PC-9 (cell line): ENCODE measurements at regions not wholly inside any gene's neighbourhood (a gene's known extent, or its start where the extent isn't known, plus 50 kb on each side); places are given as distances from the start of the nearest gene placed in this dataset.

ENCODE experiments used
- BruUV-seq: library from RNA; stranded (reverse); fragments of 400-500 nt; replicated peaks from 2 replicates; lab custom pipeline; 2021; lab: Mats Ljungman, UMichigan
- CTCF ChIA-PET: fragments of 300-600 bp; sonication (Branson Sonifier 250); formaldehyde crosslinking; loops from one replicate; lab custom pipeline; 2022; ENCODE audit warnings: antibody characterized with exemption; lab: Charles Lee
- POLR2A ChIA-PET: fragments of 300-600 bp; sonication (Branson Sonifier 250); formaldehyde crosslinking; loops from one replicate; lab custom pipeline; 2022; ENCODE audit warnings: antibody characterized with exemption; ENCODE audit not compliant: unreplicated experiment; lab: Charles Lee
- DNase-seq, 2 experiments: peaks; one replicate each; pipeline versions ENCODE4 v3.0.0 to v3.0.0-alpha.2; 2015 to 2022; ENCODE audit warnings: mixed read lengths in 1 of 2
- H2AFZ ChIP-seq: fragments of 200-600 bp; sonication (generic); 2 replicates; pipeline ENCODE4 v1.8.1; 2017; ENCODE audit warnings: antibody characterized with exemption
- H3F3A ChIP-seq: fragments of 200-600 bp; sonication (generic); 2 replicates; pipeline ENCODE4 v1.8.1; 2017; ENCODE audit warnings: antibody characterized with exemption, mild to moderate bottlenecking, low read depth; ENCODE audit not compliant: insufficient read depth
- H3K27ac ChIP-seq: fragments of 200-600 bp; sonication (generic); 2 replicates; pipeline ENCODE4 v1.6.1; 2016; ENCODE audit warnings: mixed run types
- H3K27me3 ChIP-seq: fragments of 200-600 bp; sonication (generic); 2 replicates; pipeline ENCODE4 v1.6.1; 2016; ENCODE audit warnings: low read depth, mixed run types; ENCODE audit not compliant: insufficient read depth
- H3K36me3 ChIP-seq: fragments of 200-600 bp; sonication (generic); 2 replicates; pipeline ENCODE4 v1.6.1; 2016; ENCODE audit warnings: low read depth, mixed run types
- H3K4me1 ChIP-seq: fragments of 200-600 bp; sonication (generic); replicated peaks from 2 replicates; pipeline ENCODE4 v1.6.1; 2016; ENCODE audit warnings: mixed run types; ENCODE audit not compliant: insufficient read depth
- H3K4me2 ChIP-seq: fragments of 200-600 bp; sonication (generic); 2 replicates; pipeline ENCODE4 v1.6.1; 2017; ENCODE audit warnings: mixed run types
- H3K4me3 ChIP-seq: fragments of 200-600 bp; sonication (generic); 2 replicates; pipeline ENCODE4 v1.6.1; 2016; ENCODE audit warnings: mixed run types
- H3K79me2 ChIP-seq: fragments of 200-600 bp; sonication (generic); 2 replicates; pipeline ENCODE4 v1.6.1; 2017; ENCODE audit warnings: low read depth, mixed run types
- H3K9me2 ChIP-seq: fragments of 200-600 bp; sonication (generic); 2 replicates; pipeline ENCODE4 v1.8.1; 2017; ENCODE audit warnings: mild to moderate bottlenecking; ENCODE audit not compliant: insufficient read depth
- H3K9me3 ChIP-seq: fragments of 200-600 bp; sonication (generic); 2 replicates; pipeline ENCODE4 v1.8.1; 2016; ENCODE audit warnings: low read depth; ENCODE audit not compliant: insufficient read depth
- H4K20me1 ChIP-seq: fragments of 200-600 bp; sonication (generic); 2 replicates; pipeline ENCODE4 v1.8.1; 2017; ENCODE audit not compliant: insufficient read depth
- CTCF ChIP-seq: fragments of 200-600 bp; sonication (generic); conservative IDR thresholded peaks from 2 replicates; pipeline ENCODE4 v1.6.1; 2017; ENCODE audit warnings: mixed run types, antibody characterized with exemption, mild to moderate bottlenecking, moderate library complexity
- EZH2 ChIP-seq: fragments of 200-600 bp; sonication (generic); IDR thresholded peaks from 2 replicates; pipeline ENCODE4 v1.8.0; 2017; ENCODE audit warnings: antibody characterized with exemption, low read depth
- intact Hi-C: fragments of 100-400 bp; cut with micrococcal nuclease; formaldehyde crosslinking; loops from one replicate; pipeline ENCODE4 v1.10.0; 2022; ENCODE audit not compliant: unreplicated experiment

- H3K4me1 ChIP-seq: peaks cover 11% of the 10 kb centered on the region
- H3F3A ChIP-seq: no peaks in the 10 kb centered on the region
- H3K36me3 ChIP-seq: no peaks in the 10 kb centered on the region
- H3K27ac ChIP-seq: no peak overlapping the region
- no peaks in the 10 kb centered on the region for H3K79me2 ChIP-seq
- DNase-seq: peak; percentile 48 to 81
- H4K20me1 ChIP-seq: no peaks in the 10 kb centered on the region; the same call in 1 of the 2 replicates
- peaks cover 7% of the 10 kb centered on the region for H3K9me2 ChIP-seq
- BruUV-seq: no TSS peak
- peaks cover 11% of the 10 kb centered on the region for H3K9me3 ChIP-seq
- no peaks in the 10 kb centered on the region for H3K27me3 ChIP-seq
- intact Hi-C loops: no loop called here
- H2AFZ ChIP-seq: no peak overlapping the region
- peak overlapping the region; percentile 4; the same call in 1 of the 2 replicates for H3K4me2 ChIP-seq
- ChIA-PET CTCF (no interaction called here), POLR2A (no interaction called here)
- TF ChIP-seq CTCF (no peak), EZH2 (no peak)
- H3K4me3 ChIP-seq: no peak overlapping the region
These were observed 1091.9 kb downstream of the NSUN3 start for GRCh38 chr3:95154766-95155165.

GRCh38 chr3:95162794-95163193 lies 1099.9 kb downstream of the NSUN3 start:
- intact Hi-C loops: no loop called here
- DNase-seq: no peak
- Histone ChIP-seq H3K9me3 (0 out of 2 replicates have a peak, but pooled peaks cover 4% of the 10 kb centered on the region), H3K27ac (no peak overlapping the region), H3K79me2 (no peaks in the 10 kb centered on the region), H3K4me2 (no peak overlapping the region), H3K4me1 (no peaks in the 10 kb centered on the region), H4K20me1 (no peaks in the 10 kb centered on the region), H3F3A (no peaks in the 10 kb centered on the region), H3K4me3 (no peak overlapping the region), H3K27me3 (no peaks in the 10 kb centered on the region), H3K9me2 (no peaks in the 10 kb centered on the region), H2AFZ (no peak overlapping the region), H3K36me3 (no peaks in the 10 kb centered on the region)
- no TSS peak for BruUV-seq
- ChIA-PET POLR2A (no interaction called here), CTCF (no interaction called here)
- no peak for TF ChIP-seq CTCF
- TF ChIP-seq EZH2: no peak

- CTCF ChIA-PET: no interaction called here
- POLR2A ChIA-PET: no interaction called here
- BruUV-seq: no TSS peak
These were observed 1104.9 kb downstream of the NSUN3 start for GRCh38 chr3:95167748-95168147.

More at GRCh38 chr3:95167748-95168147, 1104.9 kb downstream of the NSUN3 start:
- H3K36me3 ChIP-seq: no peaks in the 10 kb centered on the region
- no peak for DNase-seq
- H3K4me1 ChIP-seq: no peaks in the 10 kb centered on the region
- no peak overlapping the region for H3K4me3 ChIP-seq
- H3K9me3 ChIP-seq: no peaks in the 10 kb centered on the region
- no peak overlapping the region for H3K27ac ChIP-seq
- intact Hi-C loops: no loop called here
- H2AFZ ChIP-seq: no peak overlapping the region
- H4K20me1 ChIP-seq: no peaks in the 10 kb centered on the region
- H3K9me2 ChIP-seq: no peaks in the 10 kb centered on the region
- H3K79me2 ChIP-seq: no peaks in the 10 kb centered on the region
- H3F3A ChIP-seq: no peaks in the 10 kb centered on the region
- no peaks in the 10 kb centered on the region for H3K27me3 ChIP-seq
- no peak overlapping the region for H3K4me2 ChIP-seq
- TF ChIP-seq EZH2 (no peak), CTCF (no peak)
